H9 (cell line): ENCODE measurements at regions not wholly inside any gene's neighbourhood (a gene's known extent, or its start where the extent isn't known, plus 50 kb on each side); places are given as distances from the start of the nearest gene placed in this dataset.

Experiments used
- DNase-seq: peaks from one replicate; pipeline ENCODE4 v3.0.0-alpha.2; 2017
- H2AFZ ChIP-seq: one replicate; pipeline ENCODE4 v1.6.1; 2013; ENCODE audit warnings: mild to moderate bottlenecking, low read length, control low read depth, moderate library complexity
- H2AK5ac ChIP-seq: 2 replicates; pipeline ENCODE4 v1.6.1; 2013; ENCODE audit warnings: low read length, control low read depth, mixed read lengths; ENCODE audit not compliant: insufficient read length
- H2BK120ac ChIP-seq: one replicate; pipeline ENCODE4 v1.6.1; 2013; ENCODE audit warnings: low read depth, mild to moderate bottlenecking, low read length, control low read depth, inconsistent platforms; ENCODE audit not compliant: poor library complexity, severe bottlenecking
- H2BK12ac ChIP-seq: 2 replicates; pipeline ENCODE4 v1.6.1; 2013; ENCODE audit warnings: low read length, control low read depth, mixed read lengths, low read depth; ENCODE audit not compliant: insufficient read length
- H2BK15ac ChIP-seq: 2 replicates; pipeline ENCODE4 v1.6.1; 2013; ENCODE audit warnings: low read depth, low read length, control low read depth
- H2BK20ac ChIP-seq: one replicate; pipeline ENCODE4 v1.6.1; 2013; ENCODE audit warnings: low read depth, mild to moderate bottlenecking, low read length, control low read depth, inconsistent platforms; ENCODE audit not compliant: poor library complexity, severe bottlenecking
- H2BK5ac ChIP-seq: 2 replicates; pipeline ENCODE4 v1.6.1; 2013; ENCODE audit warnings: low read length, control low read depth, mixed read lengths; ENCODE audit not compliant: insufficient read length
- H3K14ac ChIP-seq: 2 replicates; pipeline ENCODE4 v1.6.1; 2013; ENCODE audit warnings: low read length, control low read depth; ENCODE audit not compliant: insufficient read depth
- H3K18ac ChIP-seq: 2 replicates; pipeline ENCODE4 v1.6.1; 2013; ENCODE audit warnings: low read depth, mild to moderate bottlenecking, mixed read lengths, low read length, control low read depth; ENCODE audit not compliant: insufficient read length
- H3K23ac ChIP-seq: 2 replicates; pipeline ENCODE4 v1.6.1; 2013; ENCODE audit warnings: low read length, control low read depth, mixed read lengths, low read depth; ENCODE audit not compliant: insufficient read length
- H3K23me2 ChIP-seq: 2 replicates; pipeline ENCODE4 v1.6.1; 2013; ENCODE audit warnings: low read depth, mild to moderate bottlenecking, mixed read lengths, low read length, control low read depth; ENCODE audit not compliant: insufficient read length, poor library complexity, severe bottlenecking
- H3K27ac ChIP-seq: 2 replicates; pipeline ENCODE4 v1.5.1; 2013; ENCODE audit warnings: low read length, control low read depth, mixed read lengths, low read depth; ENCODE audit not compliant: insufficient read length
- H3K27me3 ChIP-seq: 2 replicates; pipeline ENCODE4 v1.6.1; 2013; ENCODE audit warnings: low read length, control low read depth, inconsistent platforms; ENCODE audit not compliant: insufficient read depth
- H3K4ac ChIP-seq: 2 replicates; pipeline ENCODE4 v1.6.1; 2013; ENCODE audit warnings: low read depth, mild to moderate bottlenecking, control low read depth, inconsistent platforms, low read length, moderate library complexity
- H3K4me1 ChIP-seq: 2 replicates; pipeline ENCODE4 v1.6.1; 2013; ENCODE audit warnings: low read length, control low read depth, inconsistent platforms; ENCODE audit not compliant: insufficient read depth
- H3K4me2 ChIP-seq: 2 replicates; pipeline ENCODE4 v1.6.1; 2013; ENCODE audit warnings: low read length, control low read depth, mixed read lengths; ENCODE audit not compliant: insufficient read length, insufficient read depth
- H3K56ac ChIP-seq: 2 replicates; pipeline ENCODE4 v1.6.1; 2013; ENCODE audit warnings: low read depth, mild to moderate bottlenecking, mixed read lengths, low read length, control low read depth; ENCODE audit not compliant: insufficient read length
- H3K79me1 ChIP-seq: 2 replicates; pipeline ENCODE4 v1.6.1; 2013; ENCODE audit warnings: low read depth, mild to moderate bottlenecking, moderate library complexity, low read length, control low read depth, inconsistent platforms; ENCODE audit not compliant: insufficient read depth, poor library complexity, severe bottlenecking
- H3K79me2 ChIP-seq: 2 replicates; pipeline ENCODE4 v1.6.1; 2013; ENCODE audit warnings: low read length, control low read depth, inconsistent platforms; ENCODE audit not compliant: insufficient read depth
- H3K9ac ChIP-seq: 2 replicates; pipeline ENCODE4 v1.6.1; 2013; ENCODE audit warnings: low read length, control low read depth, mixed read lengths; ENCODE audit not compliant: insufficient read length; ENCODE audit errors: extremely low read depth
- H3K9me3 ChIP-seq: one replicate; pipeline ENCODE4 v1.6.1; 2013; ENCODE audit warnings: low read depth, low read length, inconsistent platforms; ENCODE audit not compliant: control insufficient read depth
- H3T11ph ChIP-seq: one replicate; pipeline ENCODE4 v1.6.1; 2013; ENCODE audit warnings: mild to moderate bottlenecking, low read length, control low read depth, inconsistent platforms
- H4K20me1 ChIP-seq: one replicate; pipeline ENCODE4 v1.6.1; 2013; ENCODE audit not compliant: control insufficient read depth, insufficient read length, insufficient read depth
- H4K5ac ChIP-seq: 2 replicates; pipeline ENCODE4 v1.6.1; 2013; ENCODE audit warnings: low read depth, mild to moderate bottlenecking, mixed read lengths, low read length, control low read depth; ENCODE audit not compliant: insufficient read length
- H4K8ac ChIP-seq: replicated peaks from 2 replicates; pipeline ENCODE4 v1.6.1; 2013; ENCODE audit warnings: low read length, control low read depth, mixed read lengths, low read depth; ENCODE audit not compliant: insufficient read length
- H4K91ac ChIP-seq: 2 replicates; pipeline ENCODE4 v1.6.1; 2013; ENCODE audit warnings: low read depth, mild to moderate bottlenecking, moderate library complexity, mixed read lengths, low read length, control low read depth; ENCODE audit not compliant: insufficient read length
- H3K27ac Mint-ChIP-seq, 3 experiments: 2 replicates in 2 of 3; 3 replicates in 1 of 3; pipeline ENCODE4 v1.8.0; 2020 to 2021; ENCODE audit warnings: mixed read lengths in 3 of 3, mild to moderate bottlenecking in 1 of 3, moderate library complexity in 1 of 3
- H3K27me3 Mint-ChIP-seq: 2 replicates; pipeline ENCODE4 v1.8.0; 2021; ENCODE audit warnings: low read depth, mild to moderate bottlenecking, moderate library complexity, mixed read lengths
- H3K36me3 Mint-ChIP-seq, 3 experiments: 2 replicates in 2 of 3; 3 replicates in 1 of 3; pipeline ENCODE4 v1.8.0; 2020 to 2021; ENCODE audit warnings: low read depth in 3 of 3, mixed read lengths in 3 of 3; ENCODE audit not compliant: insufficient read depth in 1 of 3
- H3K4me1 Mint-ChIP-seq, 2 experiments: 2 replicates each; pipeline ENCODE4 v1.8.0; 2020; ENCODE audit warnings: mixed read lengths in 2 of 2
- H3K4me3 Mint-ChIP-seq, 2 experiments: 2 replicates in 1 of 2; 3 replicates in 1 of 2; pipeline ENCODE4 v1.8.0; 2020 to 2021; ENCODE audit warnings: mild to moderate bottlenecking in 2 of 2, mixed read lengths in 2 of 2, moderate library complexity in 1 of 2
- H3K9me3 Mint-ChIP-seq, 2 experiments: 2 replicates in 1 of 2; 3 replicates in 1 of 2; pipeline ENCODE4 v1.8.0; 2020; ENCODE audit warnings: mild to moderate bottlenecking in 2 of 2, mixed read lengths in 2 of 2, moderate library complexity in 1 of 2
- CTCF ChIP-seq: fragments of 200-600 bp; sonication (generic); conservative IDR thresholded peaks from 3 replicates; pipeline ENCODE4 v1.8.0; 2021; ENCODE audit warnings: antibody characterized with exemption, mild to moderate bottlenecking
- WGBS: extraction: QIAGEN DNeasy Blood & Tissue Kit; methylation state at CpG from one replicate; pipeline ENCODE4 v1.1.7; 2013; ENCODE audit warnings: missing lambda C conversion rate, low lambda C conversion rate, mixed read lengths; ENCODE audit not compliant: insufficient read length; ENCODE audit errors: extremely low coverage; 5-methylcytosine and 5-hydroxymethylcytosine counted together

GRCh38 chr14:54175298-54175942, 218.8 kb upstream of the BMP4 start:
- no peaks in the 10 kb centered on the region for H3K4me1 ChIP-seq
- no peak overlapping the region for H3K4ac ChIP-seq
- peak; percentile 93 for TF ChIP-seq CTCF
- no peak overlapping the region for H4K5ac ChIP-seq
- peaks cover 6 to 7% of the 10 kb centered on the region in 2 experiments; a peak in 3 of 4 replicates for H3K4me1 Mint-ChIP-seq
- no peaks in the 10 kb centered on the region for H3K36me3 Mint-ChIP-seq
- H2BK120ac ChIP-seq: no peak overlapping the region
- no peaks in the 10 kb centered on the region for H3K27me3 ChIP-seq
- H3K18ac ChIP-seq: no peak overlapping the region
- H3K56ac ChIP-seq: no peak overlapping the region
- H3K9me3 ChIP-seq: no peaks in the 10 kb centered on the region
- H3K4me3 Mint-ChIP-seq: no peak overlapping the region
- H3K27ac Mint-ChIP-seq: no peak overlapping the region
- no peak overlapping the region for H2BK20ac ChIP-seq
- no peak overlapping the region for H4K8ac ChIP-seq
- no peaks in the 10 kb centered on the region for H4K20me1 ChIP-seq
- H2AFZ ChIP-seq: no peak overlapping the region
- no peak overlapping the region for H3K4me2 ChIP-seq
- no peak overlapping the region for H3K14ac ChIP-seq
- H3K9me3 Mint-ChIP-seq: no peaks in the 10 kb centered on the region
- peak; percentile 64 for DNase-seq
- H2BK5ac ChIP-seq: no peak overlapping the region
- H3T11ph ChIP-seq: no peak overlapping the region
- H3K23me2 ChIP-seq: no peaks in the 10 kb centered on the region
- no peaks in the 10 kb centered on the region for H3K79me2 ChIP-seq
- H3K27me3 Mint-ChIP-seq: no peaks in the 10 kb centered on the region; the same call in 1 of the 2 replicates
- no peak overlapping the region for H3K9ac ChIP-seq
- H2AK5ac ChIP-seq: no peak overlapping the region
- no peak overlapping the region for H2BK12ac ChIP-seq
- WGBS: no CpG with 5 or more reads among the region's 4 CpGs
- H4K91ac ChIP-seq: no peak overlapping the region
- no peaks in the 10 kb centered on the region for H3K79me1 ChIP-seq
- H3K23ac ChIP-seq: no peak overlapping the region
- H3K27ac ChIP-seq: no peak overlapping the region
- no peak overlapping the region for H2BK15ac ChIP-seq
